H1 (cell line): ENCODE measurements at regions not wholly inside any gene's neighbourhood (a gene's known extent, or its start where the extent isn't known, plus 50 kb on each side); places are given as distances from the start of the nearest gene placed in this dataset.

Source experiments
- CTCF ChIA-PET: fragments of 300-600 bp; sonication (Branson Sonifier 250); formaldehyde crosslinking; loops from one replicate; lab custom pipeline; 2021; ENCODE audit not compliant: partially characterized antibody; lab: Charles Lee
- POLR2A ChIA-PET: fragments of 300-600 bp; sonication (Branson Sonifier 250); formaldehyde crosslinking; loops from one replicate; lab custom pipeline; 2021; ENCODE audit warnings: inconsistent platforms; ENCODE audit not compliant: partially characterized antibody; lab: Charles Lee
- DNase-seq, 2 experiments: peaks; one replicate each; pipeline versions ENCODE4 v3.0.0 to v3.0.0-alpha.2; 2010 to 2022; ENCODE audit warnings: low spot score in 2 of 2, low read depth in 1 of 2, mixed read lengths in 1 of 2
- FAIRE-seq: peaks from 2 replicates; lab custom pipeline; 2011; peaks lifted over from hg19 to GRCh38; lab: Jason Lieb, UNC
- H2AFZ ChIP-seq: 2 replicates; pipeline ENCODE4 v1.8.1; 2012; ENCODE audit warnings: low read length, inconsistent platforms
- H2AK5ac ChIP-seq: 2 replicates; pipeline ENCODE4 v1.6.1; 2013; ENCODE audit warnings: low read depth, low read length
- H2BK120ac ChIP-seq: replicated peaks from 2 replicates; pipeline ENCODE3; 2013; ENCODE audit warnings: low read depth, low read length, inconsistent platforms
- H2BK12ac ChIP-seq: 2 replicates; pipeline ENCODE4 v1.6.1; 2013; ENCODE audit warnings: low read depth, low read length
- H2BK15ac ChIP-seq: 2 replicates; pipeline ENCODE4 v1.6.1; 2013; ENCODE audit warnings: low read length
- H2BK20ac ChIP-seq: 2 replicates; pipeline ENCODE4 v1.6.1; 2013; ENCODE audit warnings: low read length
- H2BK5ac ChIP-seq: 2 replicates; pipeline ENCODE4 v1.6.1; 2013; ENCODE audit warnings: low read depth, low read length
- H3K14ac ChIP-seq: 2 replicates; pipeline ENCODE4 v1.6.1; 2013; ENCODE audit warnings: inconsistent platforms; ENCODE audit not compliant: insufficient read length
- H3K18ac ChIP-seq: 2 replicates; pipeline ENCODE4 v1.6.1; 2013; ENCODE audit warnings: low read length; ENCODE audit errors: extremely low read depth
- H3K23ac ChIP-seq: 2 replicates; pipeline ENCODE4 v1.6.1; 2013; ENCODE audit warnings: inconsistent platforms; ENCODE audit not compliant: insufficient read length
- H3K23me2 ChIP-seq: 2 replicates; pipeline ENCODE4 v1.6.1; 2013; ENCODE audit warnings: low read depth, low read length
- H3K27ac ChIP-seq: 2 replicates; pipeline ENCODE4 v1.6.1; 2011; ENCODE audit warnings: low read depth, low read length, inconsistent platforms
- H3K27me3 ChIP-seq, 4 experiments: replicated peaks in 1 of 4; 1 replicate in 1 of 4; 2 replicates in 3 of 4; pipeline versions ENCODE4 v1.6.1 to v1.8.1; 2011 to 2013; ENCODE audit warnings: low read length in 3 of 4, mild to moderate bottlenecking in 3 of 4, inconsistent platforms in 2 of 4, mixed read lengths in 2 of 4, moderate library complexity in 1 of 4; ENCODE audit not compliant: control insufficient read depth in 3 of 4, insufficient read depth in 3 of 4; ENCODE audit errors: extremely low read depth in 1 of 4
- H3K36me3 ChIP-seq, 4 experiments: 2 replicates each; pipeline versions ENCODE4 v1.6.1 to v1.8.1; 2011 to 2013; ENCODE audit warnings: mild to moderate bottlenecking in 4 of 4, low read length in 3 of 4, moderate library complexity in 2 of 4, control low read depth in 1 of 4, inconsistent platforms in 1 of 4; ENCODE audit not compliant: insufficient read depth in 4 of 4, control insufficient read depth in 2 of 4
- H3K4ac ChIP-seq: replicated peaks from 2 replicates; pipeline ENCODE3; 2013; ENCODE audit warnings: low read length, low read depth, mixed read lengths, inconsistent platforms; ENCODE audit not compliant: insufficient read length
- H3K4me1 ChIP-seq, 4 experiments: replicated peaks in 1 of 4; 1 replicate in 1 of 4; 2 replicates in 3 of 4; pipeline versions ENCODE4 v1.6.1 to v1.8.1; 2011 to 2013; ENCODE audit warnings: low read length in 3 of 4, inconsistent platforms in 2 of 4, mixed read lengths in 1 of 4; ENCODE audit not compliant: insufficient read depth in 4 of 4, control insufficient read depth in 3 of 4
- H3K4me2 ChIP-seq, 2 experiments: 2 replicates each; pipeline versions ENCODE4 v1.6.1 to v1.8.1; 2011 to 2013; ENCODE audit warnings: low read depth in 2 of 2, low read length in 2 of 2, control low read depth in 1 of 2, inconsistent platforms in 1 of 2, mild to moderate bottlenecking in 1 of 2; ENCODE audit not compliant: insufficient read depth in 1 of 2
- H3K4me3 ChIP-seq, 4 experiments: fragments of 200-600, 300-600 bp in 1 of 4; sonication (generic), shearing (Covaris generic), sonication (Bioruptor Twin) in 1 of 4; 2 replicates each; pipeline versions ENCODE4 v1.5.1 to v1.8.1; 2011 to 2016; ENCODE audit warnings: low read length in 4 of 4, low read depth in 3 of 4, control low read depth in 2 of 4, inconsistent platforms in 2 of 4, mild to moderate bottlenecking in 2 of 4, mixed read lengths in 1 of 4, moderate library complexity in 1 of 4; ENCODE audit not compliant: insufficient read depth in 2 of 4; ENCODE audit errors: extremely low read depth in 1 of 4
- H3K56ac ChIP-seq: replicated peaks from 2 replicates; pipeline ENCODE3; 2013; ENCODE audit warnings: low read depth, mild to moderate bottlenecking, mixed read lengths, low read length, inconsistent platforms; ENCODE audit not compliant: insufficient read length
- H3K79me1 ChIP-seq: 2 replicates; pipeline ENCODE4 v1.6.1; 2013; ENCODE audit warnings: low read depth, low read length, control low read depth
- H3K79me2 ChIP-seq, 2 experiments: 2 replicates each; pipeline versions ENCODE4 v1.6.1 to v1.8.1; 2012 to 2013; ENCODE audit warnings: low read length in 2 of 2, mild to moderate bottlenecking in 2 of 2, inconsistent platforms in 1 of 2; ENCODE audit not compliant: insufficient read depth in 2 of 2, control insufficient read depth in 1 of 2
- H3K9ac ChIP-seq, 4 experiments: replicated peaks in 1 of 4; 1 replicate in 1 of 4; 2 replicates in 3 of 4; pipeline versions ENCODE4 v1.6.1 to v1.8.1; 2011 to 2013; ENCODE audit warnings: low read depth in 3 of 4, low read length in 3 of 4, control low read depth in 2 of 4, mild to moderate bottlenecking in 2 of 4, moderate library complexity in 2 of 4, inconsistent platforms in 1 of 4; ENCODE audit errors: extremely low read depth in 1 of 4
- H3K9me3 ChIP-seq, 2 experiments: 2 replicates each; pipeline versions ENCODE4 v1.6.1 to v1.8.1; 2012 to 2013; ENCODE audit warnings: mild to moderate bottlenecking in 2 of 2, moderate library complexity in 2 of 2, control low read depth in 1 of 2, inconsistent platforms in 1 of 2, low read depth in 1 of 2, low read length in 1 of 2, mixed read lengths in 1 of 2; ENCODE audit not compliant: insufficient read depth in 2 of 2
- H4K20me1 ChIP-seq, 2 experiments: replicated peaks in 1 of 2; 2 replicates each; pipeline versions ENCODE3 to v1.8.1; 2011 to 2013; ENCODE audit warnings: inconsistent platforms in 2 of 2, low read length in 2 of 2, mild to moderate bottlenecking in 1 of 2; ENCODE audit not compliant: insufficient read depth in 2 of 2, control insufficient read depth in 1 of 2
- H4K5ac ChIP-seq: 2 replicates; pipeline ENCODE4 v1.6.1; 2013; ENCODE audit warnings: low read length, low read depth, mixed read lengths, inconsistent platforms; ENCODE audit not compliant: insufficient read length
- H4K8ac ChIP-seq: 2 replicates; pipeline ENCODE4 v1.8.0; 2013; ENCODE audit warnings: mild to moderate bottlenecking, moderate library complexity, low read length, inconsistent platforms; ENCODE audit not compliant: insufficient read depth; ENCODE audit errors: extremely low read depth
- H4K91ac ChIP-seq: replicated peaks from 2 replicates; pipeline ENCODE3; 2013; ENCODE audit warnings: low read length, mixed read lengths, inconsistent platforms; ENCODE audit not compliant: insufficient read length
- ASH2L ChIP-seq: fragments of 200-600, 300-600 bp; sonication (generic); IDR thresholded peaks from one replicate; pipeline ENCODE4 v1.7.1; 2017; ENCODE audit warnings: low read length
- ATF3 ChIP-seq: IDR thresholded peaks from 2 replicates; pipeline ENCODE4 v1.6.1; 2011; ENCODE audit warnings: low read depth, mild to moderate bottlenecking, low read length; ENCODE audit not compliant: insufficient read depth
- CTBP2 ChIP-seq: IDR thresholded peaks from 2 replicates; pipeline ENCODE4 v1.7.0; 2011; ENCODE audit warnings: borderline replicate concordance, mild to moderate bottlenecking, moderate library complexity, mixed read lengths, low read length; ENCODE audit not compliant: insufficient read depth, insufficient read length
- EP300 ChIP-seq, 2 experiments: IDR thresholded peaks; 1 replicate in 1 of 2; 2 replicates in 1 of 2; pipeline ENCODE4 v1.6.1; 2011 to 2012; ENCODE audit warnings: low read depth in 2 of 2, low read length in 2 of 2, mild to moderate bottlenecking in 2 of 2, borderline replicate concordance in 1 of 2, inconsistent platforms in 1 of 2, moderate library complexity in 1 of 2
- HDAC2 ChIP-seq, 2 experiments: fragments of 300-600 bp in 1 of 2; sonication (generic) in 1 of 2; IDR thresholded peaks; 2 replicates each; pipeline ENCODE4 v1.6.1; 2011 to 2012; ENCODE audit warnings: low read depth in 2 of 2, low read length in 2 of 2, mild to moderate bottlenecking in 2 of 2, moderate library complexity in 2 of 2, borderline replicate concordance in 1 of 2, inconsistent platforms in 1 of 2
- JUN ChIP-seq: IDR thresholded peaks from 2 replicates; pipeline ENCODE4 v1.6.1; 2011; ENCODE audit warnings: low read depth, mild to moderate bottlenecking, improper control_type of control experiment, low read length
- JUND ChIP-seq: IDR thresholded peaks from 2 replicates; pipeline ENCODE4 v1.6.1; 2011; ENCODE audit warnings: mild to moderate bottlenecking, improper control_type of control experiment, low read length
- KDM1A ChIP-seq: fragments of 200-600, 300-600 bp; sonication (generic); IDR thresholded peaks from 2 replicates; pipeline ENCODE4 v1.7.1; 2016; ENCODE audit warnings: mild to moderate bottlenecking, low read length, borderline replicate concordance
- POU5F1 ChIP-seq: IDR thresholded peaks from 2 replicates; pipeline ENCODE4 v1.6.1; 2011; ENCODE audit warnings: low read depth, mild to moderate bottlenecking, low read length, moderate library complexity
- RBBP5 ChIP-seq: IDR thresholded peaks from 2 replicates; pipeline ENCODE4 v1.7.1; 2012; ENCODE audit warnings: low read depth, mild to moderate bottlenecking, inconsistent platforms, low read length, moderate library complexity, borderline replicate concordance
- RFX5 ChIP-seq: IDR thresholded peaks from 2 replicates; pipeline ENCODE4 v1.6.1; 2011; ENCODE audit warnings: low read depth, low read length, improper control_type of control experiment, borderline replicate concordance
- SIN3A ChIP-seq, 2 experiments: IDR thresholded peaks in 1 of 2; conservative IDR thresholded peaks in 1 of 2; 2 replicates each; pipeline ENCODE4 v1.6.1; 2011 to 2012; ENCODE audit warnings: low read length in 2 of 2, improper control_type of control experiment in 1 of 2, low read depth in 1 of 2, mild to moderate bottlenecking in 1 of 2
- SP4 ChIP-seq: IDR thresholded peaks from 2 replicates; pipeline ENCODE4 v1.6.1; 2012; ENCODE audit warnings: low read length, inconsistent platforms
- WGBS, 2 experiments: shearing (Covaris generic) in 1 of 2; methylation state at CpG; one replicate each; pipeline versions ENCODE4 v1.1.6 to v1.1.7; 2013 to 2015; ENCODE audit warnings: low lambda C conversion rate in 2 of 2, mixed read lengths in 2 of 2, inconsistent platforms in 1 of 2, low coverage in 1 of 2, missing lambda C conversion rate in 1 of 2; ENCODE audit not compliant: insufficient replicate concordance in 2 of 2, insufficient coverage in 1 of 2, insufficient read length in 1 of 2; ENCODE audit errors: extremely low coverage in 1 of 2, missing lambda C conversion rate in 1 of 2; 5-methylcytosine and 5-hydroxymethylcytosine counted together

- CTCF ChIA-PET, result interaction anchor here (0.6 to 4.2 kb wide), 4 partner anchors 8 to 839 kb away, joined by 3 to 14 read pairs (median 3); no protein-coding TSS in a partner anchor
- H2BK12ac ChIP-seq, result no peak overlapping the region
- no peak overlapping the region for H3K56ac ChIP-seq
- DNase-seq (no peak), FAIRE-seq (no peak)
- H3K4me3 ChIP-seq, result no peak overlapping the region
- no peak overlapping the region for H3K4ac ChIP-seq
- no peak overlapping the region for H3K9ac ChIP-seq
- no peak overlapping the region for H2AFZ ChIP-seq
- H3K79me1 ChIP-seq, result no peaks in the 10 kb centered on the region
- H3K18ac ChIP-seq, result no peak overlapping the region
- H4K5ac ChIP-seq, result no peak overlapping the region
- H3K4me2 ChIP-seq, result no peak overlapping the region
- H3K23me2 ChIP-seq, result no peaks in the 10 kb centered on the region; the same call in 1 of the 2 replicates
- 0 out of 4 replicates have a peak, but pooled peaks cover 0 to 2% of the 10 kb centered on the region in 2 experiments for H3K9me3 ChIP-seq
- no peaks in the 10 kb centered on the region; a peak in 1 of 7 replicates for H3K4me1 ChIP-seq
- H2AK5ac ChIP-seq, result no peak overlapping the region
- WGBS, 2 experiments, result 95% methylated on average over 3 of the region's 3 CpGs; no CpG with 5 or more reads in 1 of the 2 experiments
- no peak overlapping the region for H3K27ac ChIP-seq
- H4K8ac ChIP-seq, result no peak overlapping the region
- H3K79me2 ChIP-seq, result no peaks in the 10 kb centered on the region
- POLR2A ChIA-PET, result no interaction called here
- H4K91ac ChIP-seq, result no peak overlapping the region
- H2BK120ac ChIP-seq, result no peak overlapping the region
- H3K23ac ChIP-seq, result no peak overlapping the region
- no peaks in the 10 kb centered on the region for H3K27me3 ChIP-seq
- no peak overlapping the region for H2BK20ac ChIP-seq
- no peak overlapping the region for H2BK5ac ChIP-seq
- H3K36me3 ChIP-seq, result no peaks in the 10 kb centered on the region
- H4K20me1 ChIP-seq, result no peaks in the 10 kb centered on the region
- no peak overlapping the region for H3K14ac ChIP-seq
- H2BK15ac ChIP-seq, result no peak overlapping the region
- no peak for TF ChIP-seq POU5F1
- no peak for TF ChIP-seq EP300 (IDR thresholded peaks at IDR 0.05; ENCODE audit: borderline replicate concordance in 1 of 2, low read depth in 2 of 2, low read length in 2 of 2)
- no peak for TF ChIP-seq ATF3
- TF ChIP-seq ASH2L, result no peak
- TF ChIP-seq KDM1A, result no peak
- no peak for TF ChIP-seq SP4
- TF ChIP-seq JUND, result no peak
- no peak for TF ChIP-seq CTBP2
- TF ChIP-seq JUN, result no peak
- TF ChIP-seq SIN3A (conservative IDR thresholded peaks at IDR 0.05 in 1 of 2, IDR thresholded peaks at IDR 0.05 in 1 of 2; ENCODE audit: low read depth in 1 of 2, low read length in 2 of 2), result no peak
- TF ChIP-seq RBBP5, result no peak
- no peak for TF ChIP-seq HDAC2 (IDR thresholded peaks at IDR 0.05; ENCODE audit: borderline replicate concordance in 1 of 2, low read depth in 2 of 2, low read length in 2 of 2)
- TF ChIP-seq RFX5, result no peak
Measured at GRCh38 chr12:19772776-19773175, 333.5 kb downstream of the AEBP2 start.
